Activated naive CD4-positive, alpha-beta T cell treated with anti-CD3 and anti-CD28 coated beads, Interleukin-2, amount 50 U/mL, for 24 hours (primary cell): ENCODE measurements at regions not wholly inside any gene's neighbourhood (a gene's known extent, or its start where the extent isn't known, plus 50 kb on each side); places are given as distances from the start of the nearest gene placed in this dataset.

Experiments
- H3K27ac Mint-ChIP-seq: one replicate; pipeline ENCODE4 v1.8.0; 2021; ENCODE audit warnings: mild to moderate bottlenecking, mixed read lengths
- H3K27me3 Mint-ChIP-seq: one replicate; pipeline ENCODE4 v1.8.0; 2021; ENCODE audit warnings: mixed read lengths
- H3K36me3 Mint-ChIP-seq: one replicate; pipeline ENCODE4 v1.8.0; 2021; ENCODE audit warnings: mixed read lengths
- H3K4me1 Mint-ChIP-seq: one replicate; pipeline ENCODE4 v1.8.0; 2021; ENCODE audit warnings: mixed read lengths
- H3K4me3 Mint-ChIP-seq: one replicate; pipeline ENCODE4 v1.8.0; 2021; ENCODE audit warnings: mild to moderate bottlenecking, mixed read lengths
- H3K9me3 Mint-ChIP-seq: one replicate; pipeline ENCODE4 v1.8.0; 2021; ENCODE audit warnings: mixed read lengths

DNA sequence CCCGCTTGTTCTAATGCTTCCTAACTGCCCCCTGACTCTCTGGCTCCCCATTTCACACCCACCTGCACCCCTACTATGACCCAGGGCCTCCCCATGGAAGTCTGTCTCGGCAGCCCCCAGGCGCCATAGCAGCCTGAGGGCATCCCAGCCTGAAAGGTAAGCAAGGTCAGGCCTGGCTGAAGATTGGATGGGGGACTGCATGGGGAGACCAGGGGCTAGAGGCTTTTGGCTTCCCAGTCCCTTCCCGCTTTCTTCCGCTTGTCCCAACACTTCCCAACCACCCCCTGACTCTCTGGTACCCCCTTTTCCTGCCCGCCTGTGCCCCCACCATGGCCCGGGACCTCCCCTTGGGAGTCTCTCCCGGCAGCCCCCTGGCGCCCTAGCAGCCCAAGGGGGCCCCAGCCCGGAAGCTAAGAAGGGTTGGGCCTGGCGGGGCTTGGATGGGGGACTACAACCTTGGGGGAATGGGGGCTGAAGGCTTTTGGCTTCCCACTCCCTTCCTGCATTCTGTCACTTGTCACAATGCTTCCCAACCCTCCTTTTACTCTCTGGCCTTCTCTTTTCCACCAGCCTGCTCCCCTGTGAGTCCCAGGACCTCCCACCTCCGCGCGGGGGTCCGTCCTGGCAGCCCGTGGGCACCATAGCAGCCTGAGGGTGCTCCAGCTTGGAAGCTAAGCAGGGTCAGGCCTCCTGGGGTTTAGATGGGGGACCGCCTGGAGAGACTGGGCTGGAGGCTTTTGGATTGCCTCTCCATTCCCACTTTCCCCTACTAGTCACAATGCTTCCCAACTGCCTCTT, 2288.4 kb downstream of the TP53TG3F start:
- Mint-ChIP-seq H3K9me3 (peaks cover 21% of the 10 kb centered on the region), H3K27ac (no peak overlapping the region), H3K27me3 (no peaks in the 10 kb centered on the region), H3K4me1 (no peaks in the 10 kb centered on the region), H3K4me3 (no peak overlapping the region), H3K36me3 (no peaks in the 10 kb centered on the region)

- H3K9me3 Mint-ChIP-seq: peaks cover 18% of the 10 kb centered on the region
- no peaks in the 10 kb centered on the region for H3K27me3 Mint-ChIP-seq
- no peaks in the 10 kb centered on the region for H3K36me3 Mint-ChIP-seq
- no peak overlapping the region for H3K27ac Mint-ChIP-seq
- no peaks in the 10 kb centered on the region for H3K4me1 Mint-ChIP-seq
- no peak overlapping the region for H3K4me3 Mint-ChIP-seq
Observed at GRCh38 chr16:35748621-35749252, 2289.3 kb downstream of the TP53TG3F start.

GRCh38 chr16:35749253-35750141, 2290.1 kb downstream of the TP53TG3F start:
- H3K4me1 Mint-ChIP-seq: no peaks in the 10 kb centered on the region
- no peaks in the 10 kb centered on the region for H3K36me3 Mint-ChIP-seq
- no peak overlapping the region for H3K27ac Mint-ChIP-seq
- no peaks in the 10 kb centered on the region for H3K27me3 Mint-ChIP-seq
- H3K9me3 Mint-ChIP-seq: peaks cover 10% of the 10 kb centered on the region
- no peak overlapping the region for H3K4me3 Mint-ChIP-seq

DNA sequence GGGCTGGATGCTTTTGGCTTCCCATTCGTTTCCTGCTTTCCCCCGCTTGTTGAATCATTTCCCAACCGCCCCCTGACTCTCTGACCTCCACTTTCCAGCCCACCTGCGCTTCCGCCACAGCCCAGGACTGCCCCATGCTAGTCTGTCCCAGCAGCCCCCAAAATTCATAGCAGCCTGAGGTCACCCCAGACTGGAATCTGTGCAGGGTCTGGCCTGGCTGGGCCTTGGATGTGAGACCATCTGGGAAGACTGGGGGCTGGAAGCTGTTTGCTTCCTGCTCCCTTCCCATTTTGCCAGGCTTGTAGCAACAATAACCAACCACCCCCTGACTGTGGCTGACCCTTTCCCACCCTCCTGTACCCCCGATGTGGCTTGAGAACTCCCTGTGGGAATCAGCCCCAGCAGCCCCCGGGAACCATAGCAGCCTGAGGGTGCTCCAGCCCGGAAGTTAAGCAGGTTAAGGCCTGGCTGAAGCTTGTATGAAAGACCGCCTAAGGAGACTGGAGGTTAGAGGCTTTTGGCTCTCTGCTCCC, 2290.8 kb downstream of the TP53TG3F start:
- H3K36me3 Mint-ChIP-seq: no peaks in the 10 kb centered on the region
- H3K4me1 Mint-ChIP-seq: no peaks in the 10 kb centered on the region
- H3K4me3 Mint-ChIP-seq: no peak overlapping the region
- peaks cover 3% of the 10 kb centered on the region for H3K9me3 Mint-ChIP-seq
- H3K27me3 Mint-ChIP-seq: no peaks in the 10 kb centered on the region
- no peak overlapping the region for H3K27ac Mint-ChIP-seq

DNA sequence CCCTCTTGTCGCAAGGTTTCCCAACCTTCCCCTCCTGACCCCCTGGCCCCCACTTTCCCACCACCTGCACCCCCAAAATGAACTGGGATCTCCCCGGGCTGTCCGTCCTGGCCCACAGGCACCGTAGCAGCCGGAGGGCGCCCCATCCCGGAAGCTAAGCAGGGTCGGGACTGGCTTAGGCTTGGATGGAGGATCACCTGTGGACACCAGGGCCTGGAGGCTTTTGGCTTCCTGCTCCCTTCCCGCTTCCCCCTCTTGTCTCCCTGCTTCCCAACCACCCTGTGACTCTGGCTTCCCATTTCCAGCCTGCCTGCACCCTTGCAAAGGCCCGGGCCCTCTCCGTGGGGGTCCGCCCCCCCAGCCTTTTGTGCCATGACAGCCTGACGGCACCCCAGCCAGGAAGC, 2291.3 kb downstream of the TP53TG3F start:
- no peak overlapping the region for H3K4me3 Mint-ChIP-seq
- no peaks in the 10 kb centered on the region for H3K36me3 Mint-ChIP-seq
- no peak overlapping the region for H3K27ac Mint-ChIP-seq
- no peaks in the 10 kb centered on the region for H3K27me3 Mint-ChIP-seq
- H3K4me1 Mint-ChIP-seq: no peaks in the 10 kb centered on the region
- no peaks in the 10 kb centered on the region for H3K9me3 Mint-ChIP-seq

- H3K4me1 Mint-ChIP-seq: no peaks in the 10 kb centered on the region
- H3K36me3 Mint-ChIP-seq: no peaks in the 10 kb centered on the region
- no peaks in the 10 kb centered on the region for H3K9me3 Mint-ChIP-seq
- H3K4me3 Mint-ChIP-seq: no peak overlapping the region
- no peaks in the 10 kb centered on the region for H3K27me3 Mint-ChIP-seq
- no peak overlapping the region for H3K27ac Mint-ChIP-seq
Observed at GRCh38 chr16:35751191-35751941, 2292.0 kb downstream of the TP53TG3F start.

- Mint-ChIP-seq H3K36me3 (no peaks in the 10 kb centered on the region), H3K27ac (no peak overlapping the region), H3K27me3 (no peaks in the 10 kb centered on the region), H3K4me3 (no peak overlapping the region), H3K4me1 (no peaks in the 10 kb centered on the region), H3K9me3 (no peaks in the 10 kb centered on the region)
Observed at GRCh38 chr16:35752012-35752772, 2292.8 kb downstream of the TP53TG3F start.

GRCh38 chr16:35752773-35753558, 2293.6 kb downstream of the TP53TG3F start:
- Mint-ChIP-seq H3K27ac (no peak overlapping the region), H3K4me1 (no peaks in the 10 kb centered on the region), H3K9me3 (no peaks in the 10 kb centered on the region), H3K27me3 (no peaks in the 10 kb centered on the region), H3K36me3 (no peaks in the 10 kb centered on the region), H3K4me3 (no peak overlapping the region)

- Mint-ChIP-seq H3K9me3 (no peaks in the 10 kb centered on the region), H3K27me3 (no peaks in the 10 kb centered on the region), H3K27ac (no peak overlapping the region), H3K4me3 (no peak overlapping the region), H3K4me1 (no peaks in the 10 kb centered on the region), H3K36me3 (no peaks in the 10 kb centered on the region)
Observed at GRCh38 chr16:35753559-35754390, 2294.4 kb downstream of the TP53TG3F start.

DNA sequence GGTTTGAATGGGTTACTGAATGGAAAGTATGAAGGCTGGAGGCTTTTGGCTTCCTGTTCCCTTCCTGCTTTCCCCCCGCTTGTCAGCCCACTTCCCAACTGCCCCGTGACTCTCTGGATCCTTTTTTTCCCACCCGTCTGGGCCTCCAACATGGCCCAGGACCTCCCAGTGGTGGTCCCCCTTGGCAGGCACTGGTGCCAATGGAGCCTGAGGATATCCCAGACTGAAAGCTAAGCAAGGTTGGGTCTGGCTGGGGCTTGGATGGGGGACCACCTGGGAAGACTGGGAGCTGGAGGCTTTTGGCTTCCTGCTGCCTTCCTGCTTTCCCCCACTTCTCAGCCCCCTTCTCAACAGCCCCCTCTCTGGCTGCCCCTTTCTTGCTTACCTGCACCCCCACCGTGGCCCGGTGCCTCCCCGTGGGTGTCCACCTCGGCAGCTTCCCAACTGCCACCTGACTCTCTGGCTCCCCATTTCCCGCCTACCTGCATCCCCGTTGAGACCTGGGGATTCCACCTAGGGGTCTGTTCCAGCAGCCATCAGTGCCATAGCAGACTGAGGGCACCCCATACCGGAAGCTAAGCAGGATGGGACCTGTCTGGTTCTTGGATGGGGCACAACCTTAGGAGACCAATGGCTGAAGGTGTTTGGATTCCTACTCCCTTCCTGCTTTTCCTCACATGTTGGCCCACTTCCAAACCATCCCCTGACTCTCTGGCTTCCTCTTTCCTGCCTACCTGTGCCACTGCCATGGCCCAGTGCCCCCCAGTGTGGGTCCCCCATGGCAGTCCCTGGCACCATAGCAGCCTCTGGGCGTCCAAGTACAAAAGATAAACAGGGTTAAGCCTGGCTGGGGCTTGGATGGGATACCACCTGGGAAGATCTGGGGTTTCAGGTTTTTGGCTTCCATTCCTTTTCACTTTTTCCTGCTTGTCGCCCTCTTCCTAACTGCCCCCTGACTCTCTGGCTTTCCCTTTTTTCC, 2295.3 kb downstream of the TP53TG3F start:
- H3K27ac Mint-ChIP-seq: no peak overlapping the region
- no peaks in the 10 kb centered on the region for H3K9me3 Mint-ChIP-seq
- H3K27me3 Mint-ChIP-seq: no peaks in the 10 kb centered on the region
- H3K36me3 Mint-ChIP-seq: no peaks in the 10 kb centered on the region
- H3K4me3 Mint-ChIP-seq: no peak overlapping the region
- no peaks in the 10 kb centered on the region for H3K4me1 Mint-ChIP-seq

GRCh38 chr16:35788381-35788780, 2329.0 kb downstream of the TP53TG3F start:
- H3K27ac Mint-ChIP-seq: no peak overlapping the region
- no peaks in the 10 kb centered on the region for H3K27me3 Mint-ChIP-seq
- peaks cover 6% of the 10 kb centered on the region for H3K9me3 Mint-ChIP-seq
- H3K4me3 Mint-ChIP-seq: no peak overlapping the region
- H3K4me1 Mint-ChIP-seq: no peaks in the 10 kb centered on the region
- H3K36me3 Mint-ChIP-seq: peaks cover 1% of the 10 kb centered on the region

GRCh38 chr16:35792516-35793285, 2333.3 kb downstream of the TP53TG3F start:
- Mint-ChIP-seq H3K36me3 (peaks cover 1% of the 10 kb centered on the region), H3K4me3 (no peak overlapping the region), H3K27me3 (no peaks in the 10 kb centered on the region), H3K4me1 (no peaks in the 10 kb centered on the region), H3K27ac (no peak overlapping the region), H3K9me3 (no peaks in the 10 kb centered on the region)
